ENCODE measurements at regions not wholly inside any gene's neighbourhood (a gene's known extent, or its start where the extent isn't known, plus 50 kb on each side); places are given as distances from the start of the nearest gene placed in this dataset.

DNA sequence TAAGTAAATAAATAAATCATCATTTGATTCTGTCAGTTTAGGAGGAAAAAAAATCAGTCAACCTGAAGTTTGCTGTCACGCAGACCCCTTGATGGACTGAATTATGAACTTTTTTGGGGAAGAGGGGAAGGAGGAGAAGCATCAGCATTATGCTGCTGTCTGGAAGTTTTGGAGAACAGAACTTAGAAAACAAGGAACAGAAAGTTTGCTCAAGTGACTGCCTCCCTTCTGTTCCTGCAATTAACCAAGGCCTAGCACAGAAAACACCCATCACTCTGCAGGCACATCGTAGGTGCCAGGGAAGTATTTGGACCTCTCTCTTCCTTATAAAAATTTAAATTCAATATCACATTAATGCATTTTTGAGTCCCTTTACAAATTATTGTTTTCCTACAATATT, 283.8 kb downstream of the VRK1 start (continued):
- TF ChIP-seq, protein P1, sequence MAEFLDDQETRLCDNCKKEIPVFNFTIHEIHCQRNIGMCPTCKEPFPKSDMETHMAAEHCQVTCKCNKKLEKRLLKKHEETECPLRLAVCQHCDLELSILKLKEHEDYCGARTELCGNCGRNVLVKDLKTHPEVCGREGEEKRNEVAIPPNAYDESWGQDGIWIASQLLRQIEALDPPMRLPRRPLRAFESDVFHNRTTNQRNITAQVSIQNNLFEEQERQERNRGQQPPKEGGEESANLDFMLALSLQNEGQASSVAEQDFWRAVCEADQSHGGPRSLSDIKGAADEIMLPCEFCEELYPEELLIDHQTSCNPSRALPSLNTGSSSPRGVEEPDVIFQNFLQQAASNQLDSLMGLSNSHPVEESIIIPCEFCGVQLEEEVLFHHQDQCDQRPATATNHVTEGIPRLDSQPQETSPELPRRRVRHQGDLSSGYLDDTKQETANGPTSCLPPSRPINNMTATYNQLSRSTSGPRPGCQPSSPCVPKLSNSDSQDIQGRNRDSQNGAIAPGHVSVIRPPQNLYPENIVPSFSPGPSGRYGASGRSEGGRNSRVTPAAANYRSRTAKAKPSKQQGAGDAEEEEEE (CRISPR knock-in tag; IDR thresholded peaks at IDR 0.05; ENCODE audit: borderline replicate concordance), result no peak
- TF ChIP-seq CC2D1A (CRISPR knock-in tag; IDR thresholded peaks at IDR 0.05) (no peak), FOXP1 (IDR thresholded peaks at IDR 0.05) (no peak), FOXP1 (CRISPR knock-in tag; IDR thresholded peaks at IDR 0.05) (no peak), TMF1 (CRISPR knock-in tag; IDR thresholded peaks at IDR 0.05; ENCODE audit: low read depth) (no peak), ZBTB8A (CRISPR knock-in tag; IDR thresholded peaks at IDR 0.05; ENCODE audit: borderline replicate concordance, low read depth) (no peak), NFKB2 (CRISPR knock-in tag; IDR thresholded peaks at IDR 0.05; ENCODE audit: borderline replicate concordance) (no peak), SP5 (CRISPR knock-in tag; IDR thresholded peaks at IDR 0.05; ENCODE audit: borderline replicate concordance, low read depth) (no peak)
- TF ChIP-seq, protein P2, sequence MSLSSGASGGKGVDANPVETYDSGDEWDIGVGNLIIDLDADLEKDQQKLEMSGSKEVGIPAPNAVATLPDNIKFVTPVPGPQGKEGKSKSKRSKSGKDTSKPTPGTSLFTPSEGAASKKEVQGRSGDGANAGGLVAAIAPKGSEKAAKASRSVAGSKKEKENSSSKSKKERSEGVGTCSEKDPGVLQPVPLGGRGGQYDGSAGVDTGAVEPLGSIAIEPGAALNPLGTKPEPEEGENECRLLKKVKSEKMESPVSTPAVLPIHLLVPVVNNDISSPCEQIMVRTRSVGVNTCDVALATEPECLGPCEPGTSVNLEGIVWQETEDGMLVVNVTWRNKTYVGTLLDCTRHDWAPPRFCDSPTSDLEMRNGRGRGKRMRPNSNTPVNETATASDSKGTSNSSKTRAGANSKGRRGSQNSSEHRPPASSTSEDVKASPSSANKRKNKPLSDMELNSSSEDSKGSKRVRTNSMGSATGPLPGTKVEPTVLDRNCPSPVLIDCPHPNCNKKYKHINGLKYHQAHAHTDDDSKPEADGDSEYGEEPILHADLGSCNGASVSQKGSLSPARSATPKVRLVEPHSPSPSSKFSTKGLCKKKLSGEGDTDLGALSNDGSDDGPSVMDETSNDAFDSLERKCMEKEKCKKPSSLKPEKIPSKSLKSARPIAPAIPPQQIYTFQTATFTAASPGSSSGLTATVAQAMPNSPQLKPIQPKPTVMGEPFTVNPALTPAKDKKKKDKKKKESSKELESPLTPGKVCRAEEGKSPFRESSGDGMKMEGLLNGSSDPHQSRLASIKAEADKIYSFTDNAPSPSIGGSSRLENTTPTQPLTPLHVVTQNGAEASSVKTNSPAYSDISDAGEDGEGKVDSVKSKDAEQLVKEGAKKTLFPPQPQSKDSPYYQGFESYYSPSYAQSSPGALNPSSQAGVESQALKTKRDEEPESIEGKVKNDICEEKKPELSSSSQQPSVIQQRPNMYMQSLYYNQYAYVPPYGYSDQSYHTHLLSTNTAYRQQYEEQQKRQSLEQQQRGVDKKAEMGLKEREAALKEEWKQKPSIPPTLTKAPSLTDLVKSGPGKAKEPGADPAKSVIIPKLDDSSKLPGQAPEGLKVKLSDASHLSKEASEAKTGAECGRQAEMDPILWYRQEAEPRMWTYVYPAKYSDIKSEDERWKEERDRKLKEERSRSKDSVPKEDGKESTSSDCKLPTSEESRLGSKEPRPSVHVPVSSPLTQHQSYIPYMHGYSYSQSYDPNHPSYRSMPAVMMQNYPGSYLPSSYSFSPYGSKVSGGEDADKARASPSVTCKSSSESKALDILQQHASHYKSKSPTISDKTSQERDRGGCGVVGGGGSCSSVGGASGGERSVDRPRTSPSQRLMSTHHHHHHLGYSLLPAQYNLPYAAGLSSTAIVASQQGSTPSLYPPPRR (CRISPR knock-in tag; IDR thresholded peaks at IDR 0.05; ENCODE audit: borderline replicate concordance), result no peak
- TF ChIP-seq, protein P3, sequence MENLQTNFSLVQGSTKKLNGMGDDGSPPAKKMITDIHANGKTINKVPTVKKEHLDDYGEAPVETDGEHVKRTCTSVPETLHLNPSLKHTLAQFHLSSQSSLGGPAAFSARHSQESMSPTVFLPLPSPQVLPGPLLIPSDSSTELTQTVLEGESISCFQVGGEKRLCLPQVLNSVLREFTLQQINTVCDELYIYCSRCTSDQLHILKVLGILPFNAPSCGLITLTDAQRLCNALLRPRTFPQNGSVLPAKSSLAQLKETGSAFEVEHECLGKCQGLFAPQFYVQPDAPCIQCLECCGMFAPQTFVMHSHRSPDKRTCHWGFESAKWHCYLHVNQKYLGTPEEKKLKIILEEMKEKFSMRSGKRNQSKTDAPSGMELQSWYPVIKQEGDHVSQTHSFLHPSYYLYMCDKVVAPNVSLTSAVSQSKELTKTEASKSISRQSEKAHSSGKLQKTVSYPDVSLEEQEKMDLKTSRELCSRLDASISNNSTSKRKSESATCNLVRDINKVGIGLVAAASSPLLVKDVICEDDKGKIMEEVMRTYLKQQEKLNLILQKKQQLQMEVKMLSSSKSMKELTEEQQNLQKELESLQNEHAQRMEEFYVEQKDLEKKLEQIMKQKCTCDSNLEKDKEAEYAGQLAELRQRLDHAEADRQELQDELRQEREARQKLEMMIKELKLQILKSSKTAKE (CRISPR knock-in tag; IDR thresholded peaks at IDR 0.05; ENCODE audit: borderline replicate concordance), result no peak

Data from HepG2 (cell line).